Testis (tissue), 2 donors: ENCODE measurements at regions not wholly inside any gene's neighbourhood (a gene's known extent, or its start where the extent isn't known, plus 50 kb on each side); places are given as distances from the start of the nearest gene placed in this dataset.

ENCODE experiments used
- CTCF ChIP-seq, 3 experiments: fragments of 450-650 bp in 2 of 3; fragments of 200-600 bp in 1 of 3; sonication (generic) in 1 of 3; IDR thresholded peaks; one replicate each; pipeline ENCODE4 v1.5.1; 2016 to 2019; ENCODE audit warnings: antibody characterized with exemption in 3 of 3, mild to moderate bottlenecking in 2 of 3, moderate library complexity in 1 of 3
- POLR2A ChIP-seq: fragments of 450-650 bp; IDR thresholded peaks from one replicate; pipeline ENCODE4 v1.6.1; 2017; ENCODE audit warnings: antibody characterized with exemption, mild to moderate bottlenecking, moderate library complexity

GRCh38 chr5:68055686-68056085 is 159.9 kb upstream of the PIK3R1 start:
- TF ChIP-seq CTCF (IDR thresholded peaks at IDR 0.05) (no peak), POLR2A (no peak)
